GDM1 (cell line): ENCODE measurements at regions not wholly inside any gene's neighbourhood (a gene's known extent, or its start where the extent isn't known, plus 50 kb on each side); places are given as distances from the start of the nearest gene placed in this dataset.
"Not testable (repeated sequence)": the region's sequence is repeated elsewhere in the genome, so short reads cannot be mapped to it uniquely, and the experiment has no call there.

Experiments
- DNase-seq: peaks from one replicate; lab custom pipeline; 2025; lab: John Stamatoyannopoulos, UW

DNA sequence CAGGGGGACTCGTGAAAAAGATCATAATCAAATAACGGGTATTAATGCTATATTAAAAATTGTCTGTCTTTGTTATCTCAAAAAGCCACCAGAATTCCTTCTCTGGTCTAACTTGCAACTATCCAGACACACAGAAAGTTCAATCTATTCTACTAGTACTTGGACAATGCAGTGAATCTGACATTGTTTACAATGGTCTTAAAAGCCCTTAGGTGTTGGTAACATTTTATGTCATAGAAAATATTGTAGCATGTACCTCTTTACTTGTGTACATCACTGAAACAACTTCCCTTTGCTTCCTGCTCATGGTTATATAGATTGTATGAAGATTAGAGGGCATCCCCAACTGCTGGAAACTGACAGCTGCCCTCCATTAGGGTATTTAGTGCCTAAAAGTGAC lies 71.1 kb upstream of the PPP3CA start:
- no peak for DNase-seq

DNA sequence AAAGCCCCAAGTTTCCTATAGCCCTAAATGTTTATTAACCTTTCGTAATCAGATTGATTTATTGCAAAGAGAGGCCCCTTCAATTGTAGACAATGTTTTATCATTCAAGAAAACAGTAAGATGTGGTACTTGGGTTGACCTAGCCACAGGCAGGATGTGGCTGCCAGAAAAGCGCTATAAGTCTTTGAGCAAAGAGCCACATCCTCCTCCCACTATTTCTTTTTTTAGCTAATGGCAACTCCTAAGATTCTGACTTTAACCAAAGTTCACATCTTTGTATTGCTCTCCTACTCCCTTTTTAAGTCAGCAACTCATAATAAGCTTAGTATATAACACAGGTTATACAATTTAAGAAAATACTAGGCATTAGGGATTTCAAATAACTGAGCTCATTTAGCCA lies 70.7 kb upstream of the PPP3CA start:
- peak; percentile 67 for DNase-seq

DNA sequence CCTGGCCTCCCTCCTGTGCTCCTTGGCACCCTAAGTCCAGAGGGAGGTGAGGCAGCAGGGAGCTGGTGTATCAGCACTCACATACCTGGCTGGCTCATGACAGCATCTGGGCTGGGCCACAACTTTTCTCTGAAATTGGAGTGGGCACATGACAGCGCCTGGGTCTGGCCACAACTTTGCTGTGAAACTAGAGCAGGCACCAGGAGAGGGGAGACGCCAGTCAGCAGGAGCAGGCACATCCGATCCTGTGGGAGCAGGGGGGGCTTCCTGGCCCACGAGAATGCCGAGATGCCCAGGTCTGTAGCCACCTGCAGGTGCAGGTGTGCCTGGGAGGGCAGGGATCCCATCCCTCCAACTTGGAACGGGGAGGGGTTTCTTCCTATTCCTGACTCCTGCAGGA lies 69.7 kb upstream of the PPP3CA start:
- no peak for DNase-seq

GRCh38 chr4:101415962-101416361 lies 68.6 kb upstream of the PPP3CA start:
- no peak for DNase-seq

- no peak for DNase-seq
These were observed 67.2 kb upstream of the PPP3CA start for GRCh38 chr4:101414496-101414895.

GRCh38 chr4:101411926-101412325 lies 64.6 kb upstream of the PPP3CA start:
- DNase-seq: no peak

DNA sequence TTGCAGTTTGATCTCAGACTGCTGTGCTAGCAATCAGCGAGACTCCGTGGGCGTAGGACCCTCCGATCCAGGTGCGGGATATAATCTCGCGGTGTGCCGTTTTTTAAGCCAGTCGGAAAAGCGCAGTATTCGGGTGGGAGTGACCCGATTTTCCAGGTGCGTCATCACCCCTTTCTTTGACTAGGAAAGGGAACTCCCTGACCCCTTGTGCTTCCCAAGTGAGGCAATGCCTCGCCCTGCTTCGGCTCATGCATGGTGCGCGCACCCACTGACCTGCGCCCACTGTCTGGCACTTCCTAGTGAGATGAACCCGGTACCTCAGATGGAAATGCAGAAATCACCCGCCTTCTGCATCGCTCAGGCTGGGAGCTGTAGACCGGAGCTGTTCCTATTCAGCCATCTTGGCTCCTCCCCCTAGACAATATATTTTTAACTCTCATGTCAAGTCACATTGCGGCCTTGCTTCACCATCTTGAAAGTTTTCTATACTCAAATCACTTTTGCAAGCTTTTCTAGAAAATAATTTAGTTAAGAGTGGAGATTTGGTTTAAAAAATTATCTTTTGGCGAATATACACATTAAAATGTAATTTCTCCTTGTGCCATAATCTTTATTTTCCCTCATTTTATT lies 64.1 kb upstream of the PPP3CA start:
- not testable (repeated sequence) for DNase-seq

DNA sequence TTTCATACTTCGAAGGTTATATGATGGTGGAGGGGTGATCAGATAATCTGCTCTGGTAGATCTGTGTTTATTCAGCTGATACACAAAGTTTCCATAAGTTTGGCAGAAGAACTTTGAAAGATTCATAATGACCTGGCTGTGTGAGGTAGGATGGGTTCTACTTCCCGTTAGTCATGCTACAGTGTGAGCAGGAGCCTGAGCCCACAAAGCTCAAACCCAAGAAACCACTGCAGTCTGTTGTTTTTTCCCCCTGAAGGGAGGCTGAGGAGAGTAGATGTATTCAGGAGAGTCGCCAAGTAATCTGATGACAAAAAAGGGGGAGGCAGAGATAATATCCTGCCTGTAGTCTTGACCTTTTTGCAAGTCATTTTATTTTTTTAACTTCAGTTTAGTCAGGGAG lies 52.8 kb upstream of the PPP3CA start:
- no peak for DNase-seq

GRCh38 chr4:101398807-101399206 lies 51.5 kb upstream of the PPP3CA start:
- DNase-seq: no peak
